Mammary epithelial cell (primary cell): ENCODE measurements at regions not wholly inside any gene's neighbourhood (a gene's known extent, or its start where the extent isn't known, plus 50 kb on each side); places are given as distances from the start of the nearest gene placed in this dataset.

Experiments
- EZH2 ChIP-seq: IDR thresholded peaks from 2 replicates; pipeline ENCODE4 v1.6.1; 2012; ENCODE audit warnings: low read length, inconsistent platforms, borderline replicate concordance
- TF ChIP-seq, protein P1 (sequence below), 2 donors: IDR thresholded peaks in 1 of 2; conservative IDR thresholded peaks in 1 of 2; 2 replicates each; pipeline ENCODE4 v1.5.1; 2011 to 2012; ENCODE audit warnings: inconsistent platforms in 2 of 2, low read length in 2 of 2, mild to moderate bottlenecking in 2 of 2, control low read depth in 1 of 2, low read depth in 1 of 2; ENCODE audit not compliant: insufficient read depth in 1 of 2; ENCODE audit errors: extremely low read depth in 1 of 2

DNA sequence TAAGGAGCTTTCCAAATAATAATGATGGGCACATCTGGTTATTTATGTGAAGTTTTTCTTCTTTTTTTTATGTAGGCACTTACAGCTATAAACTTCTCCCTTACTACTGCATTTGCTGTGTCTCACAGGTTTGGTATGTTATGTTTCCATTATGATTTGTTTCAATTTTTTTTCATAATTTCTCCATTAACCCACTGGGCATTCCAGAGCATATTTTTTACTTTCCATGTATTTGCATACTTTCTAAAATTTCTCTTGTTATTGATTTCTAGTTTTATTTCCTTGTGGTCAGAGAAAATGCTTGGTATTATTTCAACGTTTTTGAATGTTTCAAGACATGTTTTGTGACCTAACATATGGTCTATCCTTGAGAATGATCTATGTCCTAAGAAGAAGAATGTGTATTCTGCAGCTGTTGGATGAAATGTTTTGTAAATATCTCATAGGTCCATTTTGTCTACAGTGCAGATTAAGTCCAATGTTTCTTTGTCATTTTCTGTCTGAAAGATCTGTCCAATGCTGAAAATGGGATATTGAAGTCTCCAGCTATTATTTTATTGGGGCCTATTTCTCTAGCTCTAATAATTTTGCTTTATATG is 362.1 kb downstream of the DDX10 start:
- TF ChIP-seq, protein P1, sequence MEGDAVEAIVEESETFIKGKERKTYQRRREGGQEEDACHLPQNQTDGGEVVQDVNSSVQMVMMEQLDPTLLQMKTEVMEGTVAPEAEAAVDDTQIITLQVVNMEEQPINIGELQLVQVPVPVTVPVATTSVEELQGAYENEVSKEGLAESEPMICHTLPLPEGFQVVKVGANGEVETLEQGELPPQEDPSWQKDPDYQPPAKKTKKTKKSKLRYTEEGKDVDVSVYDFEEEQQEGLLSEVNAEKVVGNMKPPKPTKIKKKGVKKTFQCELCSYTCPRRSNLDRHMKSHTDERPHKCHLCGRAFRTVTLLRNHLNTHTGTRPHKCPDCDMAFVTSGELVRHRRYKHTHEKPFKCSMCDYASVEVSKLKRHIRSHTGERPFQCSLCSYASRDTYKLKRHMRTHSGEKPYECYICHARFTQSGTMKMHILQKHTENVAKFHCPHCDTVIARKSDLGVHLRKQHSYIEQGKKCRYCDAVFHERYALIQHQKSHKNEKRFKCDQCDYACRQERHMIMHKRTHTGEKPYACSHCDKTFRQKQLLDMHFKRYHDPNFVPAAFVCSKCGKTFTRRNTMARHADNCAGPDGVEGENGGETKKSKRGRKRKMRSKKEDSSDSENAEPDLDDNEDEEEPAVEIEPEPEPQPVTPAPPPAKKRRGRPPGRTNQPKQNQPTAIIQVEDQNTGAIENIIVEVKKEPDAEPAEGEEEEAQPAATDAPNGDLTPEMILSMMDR (conservative IDR thresholded peaks at IDR 0.05 in 1 of 2, IDR thresholded peaks at IDR 0.05 in 1 of 2; ENCODE audit: extremely low read depth in 1 of 2, insufficient read depth in 1 of 2, low read depth in 1 of 2, low read length in 2 of 2), result no peak
- TF ChIP-seq EZH2, result no peak
